ENCODE measurements at regions not wholly inside any gene's neighbourhood (a gene's known extent, or its start where the extent isn't known, plus 50 kb on each side); places are given as distances from the start of the nearest gene placed in this dataset.

DNA sequence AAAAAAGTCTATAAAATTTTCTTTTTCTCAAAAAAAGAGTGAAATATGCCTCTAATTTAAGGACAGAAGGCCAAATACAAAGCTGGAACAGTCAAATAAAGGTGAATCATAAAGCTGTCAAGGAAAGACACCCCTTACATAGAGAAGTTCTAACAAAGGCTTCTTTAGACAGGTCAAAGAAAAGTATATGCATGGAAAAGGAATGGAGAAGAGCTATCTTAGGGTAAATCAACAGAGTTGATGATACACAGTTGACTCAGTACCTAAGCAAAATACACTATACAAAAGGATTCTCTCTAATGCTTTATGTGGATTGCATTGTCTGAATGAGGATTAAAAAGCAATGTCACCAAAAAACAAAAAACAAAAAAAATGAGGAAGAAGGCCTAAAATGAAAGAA lies 214.8 kb downstream of the TXNL1 start:
- TF ChIP-seq, protein P1, sequence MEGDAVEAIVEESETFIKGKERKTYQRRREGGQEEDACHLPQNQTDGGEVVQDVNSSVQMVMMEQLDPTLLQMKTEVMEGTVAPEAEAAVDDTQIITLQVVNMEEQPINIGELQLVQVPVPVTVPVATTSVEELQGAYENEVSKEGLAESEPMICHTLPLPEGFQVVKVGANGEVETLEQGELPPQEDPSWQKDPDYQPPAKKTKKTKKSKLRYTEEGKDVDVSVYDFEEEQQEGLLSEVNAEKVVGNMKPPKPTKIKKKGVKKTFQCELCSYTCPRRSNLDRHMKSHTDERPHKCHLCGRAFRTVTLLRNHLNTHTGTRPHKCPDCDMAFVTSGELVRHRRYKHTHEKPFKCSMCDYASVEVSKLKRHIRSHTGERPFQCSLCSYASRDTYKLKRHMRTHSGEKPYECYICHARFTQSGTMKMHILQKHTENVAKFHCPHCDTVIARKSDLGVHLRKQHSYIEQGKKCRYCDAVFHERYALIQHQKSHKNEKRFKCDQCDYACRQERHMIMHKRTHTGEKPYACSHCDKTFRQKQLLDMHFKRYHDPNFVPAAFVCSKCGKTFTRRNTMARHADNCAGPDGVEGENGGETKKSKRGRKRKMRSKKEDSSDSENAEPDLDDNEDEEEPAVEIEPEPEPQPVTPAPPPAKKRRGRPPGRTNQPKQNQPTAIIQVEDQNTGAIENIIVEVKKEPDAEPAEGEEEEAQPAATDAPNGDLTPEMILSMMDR (IDR thresholded peaks at IDR 0.05): no peak
- TF ChIP-seq POLR2A (IDR thresholded peaks at IDR 0.05): no peak
- no peak for TF ChIP-seq EP300 (IDR thresholded peaks at IDR 0.05)

Data from ovary (tissue), 3 donors.